GM23248 (cell line): ENCODE measurements at regions not wholly inside any gene's neighbourhood (a gene's known extent, or its start where the extent isn't known, plus 50 kb on each side); places are given as distances from the start of the nearest gene placed in this dataset.

Experiments
- DNase-seq: peaks from one replicate; pipeline ENCODE4 v3.0.0-alpha.2; 2015
- H2AFZ ChIP-seq: fragments of 200-600 bp; sonication (generic); 2 replicates; pipeline ENCODE4 v1.6.1; 2016; ENCODE audit warnings: antibody characterized with exemption
- H3F3A ChIP-seq: fragments of 200-600 bp; sonication (generic); 2 replicates; pipeline ENCODE4 v1.6.1; 2016; ENCODE audit warnings: mild to moderate bottlenecking, antibody characterized with exemption, mixed run types; ENCODE audit not compliant: insufficient read depth
- H3K27ac ChIP-seq: fragments of 200-600 bp; sonication (generic); 2 replicates; pipeline ENCODE4 v1.5.1; 2016; ENCODE audit warnings: mild to moderate bottlenecking
- H3K27me3 ChIP-seq: fragments of 200-600 bp; sonication (generic); replicated peaks from 2 replicates; pipeline ENCODE4 v1.6.1; 2016; ENCODE audit warnings: mild to moderate bottlenecking; ENCODE audit not compliant: insufficient read depth
- H3K36me3 ChIP-seq: fragments of 200-600 bp; sonication (generic); 2 replicates; pipeline ENCODE4 v1.6.1; 2016; ENCODE audit warnings: low read depth, mild to moderate bottlenecking
- H3K4me1 ChIP-seq: fragments of 200-600 bp; sonication (generic); 2 replicates; pipeline ENCODE4 v1.6.1; 2016; ENCODE audit warnings: mild to moderate bottlenecking; ENCODE audit not compliant: insufficient read depth
- H3K4me2 ChIP-seq: fragments of 200-600 bp; sonication (generic); one replicate; pipeline ENCODE4 v1.6.1; 2016; ENCODE audit warnings: mild to moderate bottlenecking; ENCODE audit not compliant: unreplicated experiment
- H3K4me3 ChIP-seq: fragments of 200-600 bp; sonication (generic); 2 replicates; pipeline ENCODE4 v1.5.1; 2016; ENCODE audit warnings: mild to moderate bottlenecking
- H3K79me2 ChIP-seq: fragments of 200-600 bp; sonication (generic); 2 replicates; pipeline ENCODE4 v1.6.1; 2016; ENCODE audit warnings: mild to moderate bottlenecking; ENCODE audit not compliant: insufficient read depth
- H3K9ac ChIP-seq: fragments of 200-600 bp; sonication (generic); 2 replicates; pipeline ENCODE4 v1.6.1; 2016; ENCODE audit warnings: mild to moderate bottlenecking
- H3K9me2 ChIP-seq: fragments of 200-600 bp; sonication (generic); 2 replicates; pipeline ENCODE4 v1.6.1; 2016; ENCODE audit warnings: mixed run types, mild to moderate bottlenecking, moderate library complexity; ENCODE audit not compliant: insufficient read depth
- H3K9me3 ChIP-seq: fragments of 200-600 bp; sonication (generic); one replicate; pipeline ENCODE4 v1.6.1; 2017; ENCODE audit warnings: low read depth
- H4K20me1 ChIP-seq: fragments of 200-600 bp; sonication (generic); 2 replicates; pipeline ENCODE4 v1.6.0; 2016; ENCODE audit not compliant: insufficient read depth
- EZH2 ChIP-seq: fragments of 200-600 bp; sonication (generic); IDR thresholded peaks from 2 replicates; pipeline ENCODE4 v1.6.1; 2018; ENCODE audit warnings: antibody characterized with exemption, mild to moderate bottlenecking; ENCODE audit not compliant: insufficient read depth, poor library complexity, severe bottlenecking
- EZH2phosphoT487 ChIP-seq: fragments of 200-600 bp; sonication (generic); IDR thresholded peaks from 2 replicates; pipeline ENCODE4 v1.6.1; 2018; ENCODE audit warnings: antibody characterized with exemption, moderate library complexity, mild to moderate bottlenecking, low read depth; ENCODE audit not compliant: insufficient read depth
- WGBS, 2 experiments: methylation state at CpG; one replicate each; pipeline ENCODE4 v1.1.6; 2015 to 2017; ENCODE audit warnings: low lambda C conversion rate in 2 of 2, low coverage in 1 of 2; ENCODE audit errors: missing lambda C conversion rate in 2 of 2; 5-methylcytosine and 5-hydroxymethylcytosine counted together
- in situ Hi-C: fragments of 300-500 bp; cut with MboI; formaldehyde crosslinking; loops from 2 replicates; pipeline ENCODE4 v1.15.0; 2020

DNA sequence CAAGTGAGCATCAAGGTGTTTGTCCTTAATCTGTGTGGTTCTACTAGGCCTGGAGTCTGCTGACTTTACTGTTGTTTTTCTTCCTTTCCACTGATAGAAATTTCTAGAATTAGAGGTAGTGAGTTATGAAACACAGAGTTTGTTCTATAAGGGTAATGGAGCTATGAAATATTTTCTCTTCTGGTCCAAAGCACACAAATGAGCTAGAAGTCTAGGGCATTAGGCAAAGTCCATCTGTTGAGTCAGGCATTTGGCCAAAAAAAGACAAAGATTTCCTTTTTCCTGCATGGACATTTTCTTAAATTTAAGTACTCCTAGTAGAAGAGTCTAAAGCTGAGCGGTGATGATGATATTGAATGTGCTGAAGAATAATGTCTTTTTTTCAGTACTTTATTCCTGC is 174.3 kb upstream of the STXBP5 start:
- 94 to 100% methylated on average over 1 of the region's 1 CpG for WGBS, 2 experiments
- H2AFZ ChIP-seq, result no peak overlapping the region

DNA sequence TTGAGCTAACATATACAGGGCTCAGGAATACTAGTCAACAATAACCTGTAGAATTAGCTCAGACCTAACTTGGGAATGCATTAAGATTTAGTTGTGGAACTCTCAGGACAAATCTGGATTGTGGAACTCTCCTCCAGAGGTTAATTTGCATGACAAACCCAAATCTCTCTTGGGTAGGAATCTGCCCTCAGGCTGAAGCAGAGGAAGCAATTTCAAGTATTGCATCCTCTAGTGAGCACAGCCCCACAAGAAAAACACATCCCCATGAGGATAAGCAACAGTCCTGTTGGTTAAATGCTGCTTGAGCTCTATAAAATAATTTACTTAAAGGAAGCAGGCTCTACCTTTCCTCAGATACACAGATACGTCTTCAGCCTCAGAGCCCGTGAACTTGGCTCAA is 170.9 kb upstream of the STXBP5 start:
- Histone ChIP-seq H3K36me3 (no peaks in the 10 kb centered on the region), H3K9me3 (no peaks in the 10 kb centered on the region), H3K9me2 (no peaks in the 10 kb centered on the region), H4K20me1 (no peaks in the 10 kb centered on the region), H3K9ac (no peak overlapping the region), H3F3A (no peaks in the 10 kb centered on the region), H3K4me2 (no peak overlapping the region), H3K27ac (no peak overlapping the region), H2AFZ (no peak overlapping the region), H3K27me3 (no peaks in the 10 kb centered on the region), H3K79me2 (no peaks in the 10 kb centered on the region), H3K4me3 (no peak overlapping the region), H3K4me1 (no peaks in the 10 kb centered on the region)
- TF ChIP-seq EZH2phosphoT487 (no peak), EZH2 (no peak)
- in situ Hi-C loops, result no loop called here
- DNase-seq, result peak; percentile 26
- 80 to 95% methylated on average over 2 of the region's 2 CpGs for WGBS, 2 experiments

More for the DNA sequence above, 174.3 kb upstream of the STXBP5 start:
- DNase-seq, result no peak
- Histone ChIP-seq H3K27me3 (no peaks in the 10 kb centered on the region), H3K4me3 (no peak overlapping the region), H3K9me3 (no peaks in the 10 kb centered on the region), H3K79me2 (no peaks in the 10 kb centered on the region), H3K27ac (no peak overlapping the region), H3K9me2 (no peaks in the 10 kb centered on the region), H3K4me1 (no peaks in the 10 kb centered on the region), H4K20me1 (no peaks in the 10 kb centered on the region), H3F3A (no peaks in the 10 kb centered on the region), H3K36me3 (no peaks in the 10 kb centered on the region), H3K9ac (no peak overlapping the region), H3K4me2 (no peak overlapping the region)
- no peak for TF ChIP-seq EZH2
- TF ChIP-seq EZH2phosphoT487, result no peak
- in situ Hi-C loops, result no loop called here

DNA sequence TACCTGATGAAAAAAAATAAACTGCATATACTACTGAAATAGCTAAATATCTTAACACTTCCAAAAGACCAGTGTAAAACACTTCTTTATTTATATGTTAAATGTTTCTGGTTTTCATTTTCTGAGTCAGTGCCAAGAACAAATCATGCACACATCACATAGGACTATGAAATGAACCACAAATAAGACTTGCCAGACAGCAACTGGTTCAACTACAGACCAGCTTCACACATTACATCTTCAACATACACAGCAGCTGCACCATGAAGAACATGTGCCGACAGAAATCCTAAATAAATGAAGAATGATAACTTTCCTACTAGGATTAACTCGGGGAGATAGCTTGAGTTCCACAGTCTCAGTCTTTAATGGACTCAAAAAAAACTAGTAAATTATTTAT is 168.3 kb upstream of the STXBP5 start:
- H3K27ac ChIP-seq, result no peak overlapping the region
- no peak for DNase-seq
- H3K36me3 ChIP-seq, result no peaks in the 10 kb centered on the region
- H3K9me3 ChIP-seq, result no peaks in the 10 kb centered on the region
- no peaks in the 10 kb centered on the region for H3K27me3 ChIP-seq
- peaks cover 14% of the 10 kb centered on the region for H3K4me1 ChIP-seq
- no peak overlapping the region for H2AFZ ChIP-seq
- TF ChIP-seq EZH2 (no peak), EZH2phosphoT487 (no peak)
- in situ Hi-C loops, result no loop called here
- no peak overlapping the region for H3K4me2 ChIP-seq
- H3K9me2 ChIP-seq, result no peaks in the 10 kb centered on the region
- 35 to 42% methylated on average over 2 of the region's 2 CpGs for WGBS, 2 experiments
- H3K79me2 ChIP-seq, result no peaks in the 10 kb centered on the region
- peaks cover 6% of the 10 kb centered on the region; the same call in 1 of the 2 replicates for H3F3A ChIP-seq
- no peak overlapping the region for H3K9ac ChIP-seq
- no peak overlapping the region for H3K4me3 ChIP-seq
- H4K20me1 ChIP-seq, result no peaks in the 10 kb centered on the region

DNA sequence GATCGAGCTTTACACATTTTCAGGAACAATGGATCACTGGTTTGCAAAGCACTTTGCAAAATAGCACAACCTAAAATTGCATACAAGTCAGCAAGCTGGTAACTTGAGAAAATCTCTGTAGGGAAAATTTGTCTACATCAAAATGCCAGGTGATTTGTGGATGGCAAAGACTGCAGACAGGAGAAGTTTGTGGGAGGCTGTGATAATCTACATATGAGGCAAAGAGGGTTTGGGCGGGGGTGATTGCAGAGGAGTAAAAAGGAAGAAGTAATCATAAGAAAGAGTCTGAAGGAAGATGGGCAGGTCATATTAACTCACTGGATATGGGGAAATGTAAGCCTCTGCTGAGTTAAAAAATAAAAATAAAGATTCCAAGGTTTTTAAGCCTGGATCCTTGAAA is 166.3 kb upstream of the STXBP5 start:
- Histone ChIP-seq H3K4me3 (no peak overlapping the region), H3K9ac (no peak overlapping the region), H4K20me1 (no peaks in the 10 kb centered on the region), H3F3A (peaks cover 6% of the 10 kb centered on the region; the same call in 1 of the 2 replicates), H3K27ac (no peak overlapping the region), H3K79me2 (no peaks in the 10 kb centered on the region), H2AFZ (no peak overlapping the region), H3K9me3 (no peaks in the 10 kb centered on the region), H3K4me1 (peaks cover 15% of the 10 kb centered on the region), H3K4me2 (no peak overlapping the region), H3K9me2 (no peaks in the 10 kb centered on the region), H3K36me3 (no peaks in the 10 kb centered on the region), H3K27me3 (no peaks in the 10 kb centered on the region)
- no peak for TF ChIP-seq EZH2
- no peak for TF ChIP-seq EZH2phosphoT487
- in situ Hi-C loops, result no loop called here
- DNase-seq, result no peak
- WGBS, 2 experiments, result 78 to 81% methylated on average over 2 of the region's 2 CpGs
